Choroid plexus epithelial cell (primary cell): ENCODE measurements at regions not wholly inside any gene's neighbourhood (a gene's known extent, or its start where the extent isn't known, plus 50 kb on each side); places are given as distances from the start of the nearest gene placed in this dataset.

ENCODE experiments used
- DNase-seq: peaks from one replicate; pipeline ENCODE4 v3.0.0-alpha.2; 2010; ENCODE audit warnings: low read depth
- H3K4me3 ChIP-seq: 2 replicates; pipeline ENCODE4 v1.5.1; 2011; ENCODE audit warnings: low read depth, mild to moderate bottlenecking, control low read depth, low read length, moderate library complexity
- TF ChIP-seq, protein P1 (sequence below): conservative IDR thresholded peaks from 2 replicates; pipeline ENCODE4 v1.5.1; 2011; ENCODE audit warnings: low read depth, mild to moderate bottlenecking, control low read depth, inconsistent platforms, low read length, moderate library complexity

DNA sequence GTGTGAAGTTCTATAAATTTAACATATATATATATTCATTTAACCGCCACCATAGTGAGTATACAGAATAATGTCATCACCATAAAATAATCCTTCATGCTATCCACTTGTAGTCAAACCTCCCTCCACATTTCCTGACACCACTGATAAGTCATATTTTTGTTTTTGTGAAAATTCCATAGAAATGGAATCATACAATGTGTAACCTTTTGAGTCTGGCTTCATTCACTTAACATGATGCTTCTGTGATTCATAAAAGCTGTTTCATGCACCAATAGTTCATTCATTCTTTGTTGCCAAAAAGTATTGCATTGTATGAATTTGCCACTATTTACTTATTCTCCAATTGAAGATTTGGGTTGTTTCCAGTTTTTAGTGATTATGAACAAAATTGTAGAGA is 497.5 kb upstream of the PCDH20 start:
- TF ChIP-seq, protein P1, sequence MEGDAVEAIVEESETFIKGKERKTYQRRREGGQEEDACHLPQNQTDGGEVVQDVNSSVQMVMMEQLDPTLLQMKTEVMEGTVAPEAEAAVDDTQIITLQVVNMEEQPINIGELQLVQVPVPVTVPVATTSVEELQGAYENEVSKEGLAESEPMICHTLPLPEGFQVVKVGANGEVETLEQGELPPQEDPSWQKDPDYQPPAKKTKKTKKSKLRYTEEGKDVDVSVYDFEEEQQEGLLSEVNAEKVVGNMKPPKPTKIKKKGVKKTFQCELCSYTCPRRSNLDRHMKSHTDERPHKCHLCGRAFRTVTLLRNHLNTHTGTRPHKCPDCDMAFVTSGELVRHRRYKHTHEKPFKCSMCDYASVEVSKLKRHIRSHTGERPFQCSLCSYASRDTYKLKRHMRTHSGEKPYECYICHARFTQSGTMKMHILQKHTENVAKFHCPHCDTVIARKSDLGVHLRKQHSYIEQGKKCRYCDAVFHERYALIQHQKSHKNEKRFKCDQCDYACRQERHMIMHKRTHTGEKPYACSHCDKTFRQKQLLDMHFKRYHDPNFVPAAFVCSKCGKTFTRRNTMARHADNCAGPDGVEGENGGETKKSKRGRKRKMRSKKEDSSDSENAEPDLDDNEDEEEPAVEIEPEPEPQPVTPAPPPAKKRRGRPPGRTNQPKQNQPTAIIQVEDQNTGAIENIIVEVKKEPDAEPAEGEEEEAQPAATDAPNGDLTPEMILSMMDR = no peak
- no peak overlapping the region for H3K4me3 ChIP-seq
- no peak for DNase-seq

DNA sequence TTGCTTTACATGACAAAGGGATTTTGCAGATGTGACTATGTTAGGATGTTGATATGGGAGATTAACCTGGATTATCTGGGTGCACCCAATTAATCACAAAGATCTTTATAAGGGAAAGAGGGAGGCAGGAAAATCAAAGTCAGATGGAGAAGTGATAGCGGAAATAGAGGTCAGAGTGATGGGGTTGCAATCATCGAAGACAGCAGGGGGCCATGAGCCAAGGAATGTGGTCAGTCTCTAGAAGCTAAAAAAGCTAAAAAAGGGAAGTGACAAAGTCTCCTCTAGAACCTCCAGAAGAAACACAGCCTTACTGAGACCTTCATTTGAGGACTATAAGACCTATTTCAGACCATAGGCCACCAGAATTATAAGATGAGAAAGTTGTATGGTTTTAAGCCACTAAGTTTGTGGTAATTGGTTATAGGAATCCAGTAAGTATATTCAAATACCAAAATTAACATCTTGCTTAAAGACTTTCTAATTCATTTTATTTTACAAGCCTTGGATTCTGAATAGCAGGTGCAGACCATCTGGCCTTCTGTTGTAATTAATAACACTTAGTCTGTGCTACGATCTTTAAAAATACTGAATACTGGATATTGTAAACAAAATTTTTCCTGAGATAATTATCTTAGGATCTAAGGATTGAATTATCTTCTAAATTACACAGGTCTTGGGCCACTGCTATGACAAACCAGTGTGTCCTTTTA is 493.4 kb upstream of the PCDH20 start:
- no peak overlapping the region for H3K4me3 ChIP-seq
- TF ChIP-seq, protein P1 = no peak
- no peak for DNase-seq

DNA sequence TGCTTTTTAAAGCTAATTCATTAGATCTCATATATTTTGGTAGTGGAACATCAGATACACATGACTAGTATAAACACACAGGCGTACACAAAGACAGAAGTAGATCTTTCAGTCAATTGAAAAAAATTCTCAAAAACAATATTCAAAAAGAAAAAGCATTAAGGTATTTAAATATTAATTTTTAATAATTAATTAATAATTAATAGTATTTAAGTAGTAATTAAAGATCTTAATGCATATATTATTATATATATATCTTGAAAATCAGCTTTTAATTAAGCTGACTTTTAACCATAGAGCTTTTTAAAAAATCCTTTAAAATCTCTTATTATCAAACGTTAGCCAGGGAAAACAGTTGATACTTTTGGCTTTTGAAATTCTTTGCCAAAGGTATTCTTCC is 489.4 kb upstream of the PCDH20 start:
- TF ChIP-seq, protein P1 = no peak
- H3K4me3 ChIP-seq = no peak overlapping the region
- no peak for DNase-seq

DNA sequence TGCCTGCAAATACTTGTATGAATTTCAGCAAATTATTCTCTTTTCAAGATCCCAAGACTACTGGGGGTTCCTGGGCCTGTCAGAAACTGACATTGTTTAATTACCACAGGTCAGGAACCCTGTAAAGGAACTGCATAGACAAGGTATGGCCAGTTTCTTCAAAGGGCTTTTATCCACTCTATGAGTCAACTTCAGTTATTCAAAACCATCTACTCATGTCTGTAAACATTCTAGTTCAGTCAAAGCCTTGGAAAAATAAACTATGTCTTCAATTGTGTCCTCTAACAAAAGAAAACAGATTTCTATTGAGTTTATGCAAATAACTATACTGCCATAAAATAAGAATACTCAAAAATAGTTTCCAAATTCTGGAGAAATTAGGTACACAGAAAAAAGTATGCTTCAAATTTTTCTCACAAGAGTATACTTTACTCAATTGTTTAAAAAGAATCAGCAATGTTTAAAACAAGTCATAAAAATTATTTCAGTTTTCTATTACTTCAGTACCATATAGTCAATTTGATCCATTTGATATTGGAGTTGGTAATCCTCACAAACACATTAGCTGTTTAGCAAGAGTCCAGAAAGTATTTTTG is 486.4 kb upstream of the PCDH20 start:
- TF ChIP-seq, protein P1 = no peak
- no peak for DNase-seq
- H3K4me3 ChIP-seq = no peak overlapping the region

DNA sequence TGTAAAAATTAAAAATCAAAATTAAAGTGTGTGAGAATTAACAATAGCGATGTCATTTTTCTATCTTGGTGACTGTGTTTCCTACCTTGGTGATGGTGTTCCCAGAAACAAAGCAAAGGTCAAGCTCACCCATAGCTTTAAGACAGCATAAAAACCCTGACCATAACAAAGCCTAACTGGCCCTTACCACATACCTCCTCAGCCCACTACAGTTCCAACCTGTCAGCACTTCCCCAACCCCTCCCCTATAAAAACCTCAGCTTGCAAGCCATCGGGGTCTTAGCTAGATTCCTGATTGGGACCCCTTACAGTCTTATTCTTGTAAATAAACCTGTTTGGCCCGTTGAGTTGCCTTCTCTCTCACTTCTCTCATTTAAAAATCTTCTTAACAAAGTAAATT is 484.4 kb upstream of the PCDH20 start:
- DNase-seq = no peak
- TF ChIP-seq, protein P1 = no peak
- no peak overlapping the region for H3K4me3 ChIP-seq

DNA sequence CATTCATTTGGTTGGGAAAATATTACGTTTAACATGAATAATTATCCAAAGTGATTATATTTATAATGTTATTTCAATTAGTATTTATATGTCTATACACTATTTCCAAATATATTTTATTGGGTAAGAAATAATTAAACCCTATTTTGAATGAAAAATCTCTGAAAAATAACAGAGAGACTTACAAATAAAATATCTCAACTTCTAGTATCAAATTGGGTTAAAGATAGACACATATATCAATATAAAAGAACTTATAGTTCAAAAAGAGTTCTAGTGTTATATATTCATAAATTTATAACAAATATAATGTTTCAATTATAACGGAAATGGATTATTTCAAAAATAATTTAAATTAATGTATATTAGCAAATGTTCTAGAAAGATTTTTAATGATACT is 482.6 kb upstream of the PCDH20 start:
- no peak overlapping the region for H3K4me3 ChIP-seq
- DNase-seq = no peak
- TF ChIP-seq, protein P1 = no peak

DNA sequence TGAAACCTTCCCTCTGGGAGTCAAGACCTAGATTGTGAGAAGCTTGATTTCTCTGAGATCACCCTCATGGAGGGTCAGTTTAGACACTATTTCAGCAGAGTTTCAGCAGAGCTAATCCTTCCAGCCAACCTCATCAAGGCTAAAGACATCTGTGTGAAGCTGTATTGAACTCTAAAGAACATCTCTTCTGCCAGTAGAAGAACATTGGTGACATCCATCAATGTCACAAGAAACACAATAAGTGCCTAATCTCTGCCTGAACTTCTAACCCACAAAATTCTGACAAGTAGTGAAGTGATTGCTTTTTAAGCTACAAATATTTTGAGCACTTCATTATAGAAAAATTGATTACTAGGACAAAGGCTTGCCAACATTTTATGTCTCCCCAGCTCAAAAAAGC is 475.8 kb upstream of the PCDH20 start:
- no peak overlapping the region for H3K4me3 ChIP-seq
- DNase-seq = no peak
- TF ChIP-seq, protein P1 = no peak
